Neuronal stem cell (in vitro differentiated cells): ENCODE measurements at regions not wholly inside any gene's neighbourhood (a gene's known extent, or its start where the extent isn't known, plus 50 kb on each side); places are given as distances from the start of the nearest gene placed in this dataset.

Experiments used
- DNase-seq: peaks from one replicate; pipeline ENCODE4 v3.0.0-alpha.2; 2013; ENCODE audit warnings: low spot score
- H2AFZ ChIP-seq: one replicate; pipeline ENCODE4 v1.6.1; 2013; ENCODE audit warnings: mild to moderate bottlenecking, low read length, inconsistent platforms
- H2AK5ac ChIP-seq: 2 replicates; pipeline ENCODE4 v1.6.1; 2013; ENCODE audit warnings: low read depth, mild to moderate bottlenecking, inconsistent platforms, low read length, moderate library complexity, mixed read lengths
- H2BK120ac ChIP-seq: 2 replicates; pipeline ENCODE4 v1.6.1; 2013; ENCODE audit warnings: low read depth, mild to moderate bottlenecking, inconsistent platforms, low read length, moderate library complexity, mixed read lengths
- H2BK12ac ChIP-seq: one replicate; pipeline ENCODE4 v1.6.1; 2013; ENCODE audit warnings: low read length, inconsistent platforms
- H2BK15ac ChIP-seq: 2 replicates; pipeline ENCODE4 v1.6.1; 2013; ENCODE audit warnings: mild to moderate bottlenecking, low read length, inconsistent platforms, mixed read lengths
- H2BK5ac ChIP-seq: one replicate; pipeline ENCODE4 v1.6.1; 2013; ENCODE audit warnings: inconsistent platforms, mild to moderate bottlenecking, low read length, moderate library complexity
- H3K14ac ChIP-seq: one replicate; pipeline ENCODE4 v1.6.1; 2013; ENCODE audit warnings: low read length, inconsistent platforms
- H3K18ac ChIP-seq: 2 replicates; pipeline ENCODE4 v1.6.1; 2013; ENCODE audit warnings: low read length, inconsistent platforms
- H3K23ac ChIP-seq: 2 replicates; pipeline ENCODE4 v1.6.1; 2013; ENCODE audit warnings: low read depth, mild to moderate bottlenecking, mixed read lengths, low read length, inconsistent platforms; ENCODE audit not compliant: poor library complexity
- H3K27ac ChIP-seq: replicated peaks from 3 replicates; pipeline ENCODE4 v1.5.1; 2013; ENCODE audit warnings: low read length, inconsistent platforms
- H3K27me3 ChIP-seq, 3 experiments: 2 replicates each; pipeline ENCODE4 v1.6.1; 2013; ENCODE audit warnings: low read length in 3 of 3, mild to moderate bottlenecking in 2 of 3, inconsistent platforms in 1 of 3, low read depth in 1 of 3, mixed read lengths in 1 of 3, moderate library complexity in 1 of 3; ENCODE audit not compliant: control insufficient read depth in 3 of 3, insufficient read depth in 3 of 3
- H3K36me3 ChIP-seq, 2 donors: replicated peaks in 1 of 2; 2 replicates each; pipeline ENCODE4 v1.6.1; 2013; ENCODE audit warnings: low read length in 2 of 2; ENCODE audit not compliant: control insufficient read depth in 2 of 2, insufficient read depth in 2 of 2
- H3K4ac ChIP-seq: 2 replicates; pipeline ENCODE4 v1.6.1; 2013; ENCODE audit warnings: inconsistent platforms, mild to moderate bottlenecking, low read length, moderate library complexity
- H3K4me1 ChIP-seq, 2 donors: 1 replicate in 1 of 2; 2 replicates in 1 of 2; pipeline ENCODE4 v1.6.1; 2013; ENCODE audit warnings: low read length in 2 of 2, low read depth in 1 of 2; ENCODE audit not compliant: control insufficient read depth in 2 of 2, insufficient read depth in 1 of 2
- H3K4me2 ChIP-seq: one replicate; pipeline ENCODE4 v1.6.1; 2013; ENCODE audit warnings: mild to moderate bottlenecking, low read length, inconsistent platforms; ENCODE audit not compliant: insufficient read depth, poor library complexity, severe bottlenecking
- H3K4me3 ChIP-seq, 2 donors: 2 replicates each; pipeline ENCODE4 v1.5.1; 2013; ENCODE audit warnings: low read length in 2 of 2, mild to moderate bottlenecking in 2 of 2, inconsistent platforms in 1 of 2, moderate library complexity in 1 of 2
- H3K79me1 ChIP-seq: one replicate; pipeline ENCODE4 v1.6.1; 2013; ENCODE audit warnings: low read depth, mild to moderate bottlenecking, inconsistent platforms, low read length, moderate library complexity
- H3K9ac ChIP-seq: one replicate; pipeline ENCODE4 v1.6.1; 2013; ENCODE audit warnings: mild to moderate bottlenecking, low read depth, low read length, inconsistent platforms; ENCODE audit not compliant: poor library complexity
- H3K9me3 ChIP-seq, 2 donors: replicated peaks in 1 of 2; 2 replicates each; pipeline versions ENCODE3 to v1.6.1; 2013; ENCODE audit warnings: low read length in 2 of 2, mild to moderate bottlenecking in 2 of 2, inconsistent platforms in 1 of 2, low read depth in 1 of 2, mixed read lengths in 1 of 2, moderate library complexity in 1 of 2; ENCODE audit not compliant: control insufficient read depth in 2 of 2, insufficient read depth in 1 of 2
- H4K8ac ChIP-seq: one replicate; pipeline ENCODE4 v1.6.1; 2013; ENCODE audit warnings: low read depth, mild to moderate bottlenecking, inconsistent platforms, low read length, moderate library complexity
- H4K91ac ChIP-seq: one replicate; pipeline ENCODE4 v1.6.1; 2013; ENCODE audit warnings: low read length, low read depth, mild to moderate bottlenecking, inconsistent platforms; ENCODE audit not compliant: poor library complexity
- WGBS, 2 donors: extraction: QIAGEN DNeasy Blood & Tissue Kit; methylation state at CpG; one replicate each; pipeline ENCODE4 v1.1.7; 2013; ENCODE audit warnings: missing lambda C conversion rate in 2 of 2, mixed read lengths in 1 of 2; ENCODE audit not compliant: insufficient read length in 2 of 2, insufficient replicate concordance in 1 of 2; ENCODE audit errors: extremely low coverage in 2 of 2; 5-methylcytosine and 5-hydroxymethylcytosine counted together

DNA sequence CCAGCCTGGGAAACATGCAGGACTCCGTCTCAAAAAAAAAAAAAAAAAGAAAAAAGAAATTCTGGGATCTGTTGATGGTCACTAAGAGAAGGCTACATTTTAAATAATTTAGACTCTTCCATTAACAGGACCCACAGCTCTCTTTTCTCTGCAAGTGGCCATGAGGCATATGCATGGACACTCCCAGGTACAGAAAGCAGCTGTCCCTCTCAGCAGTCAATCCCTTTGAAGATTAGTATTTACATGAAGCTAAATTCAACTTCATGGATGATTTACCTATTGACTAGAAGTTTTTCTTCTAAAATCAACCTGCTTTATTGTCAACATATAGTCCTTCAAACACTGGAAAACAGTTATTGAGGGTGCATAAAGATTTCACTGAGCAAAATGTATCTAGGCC lies 139.9 kb downstream of the CPEB2 start:
- H3K14ac ChIP-seq: no peak overlapping the region
- H3K4me3 ChIP-seq: no peak overlapping the region
- H2BK5ac ChIP-seq: no peak overlapping the region
- no peak overlapping the region for H2AFZ ChIP-seq
- H3K36me3 ChIP-seq: no peaks in the 10 kb centered on the region
- no peaks in the 10 kb centered on the region for H3K9me3 ChIP-seq
- H2BK120ac ChIP-seq: no peak overlapping the region
- peaks cover 0 to 3% (median 0%) of the 10 kb centered on the region in 3 experiments for H3K27me3 ChIP-seq
- no peak overlapping the region for H3K9ac ChIP-seq
- H4K91ac ChIP-seq: no peak overlapping the region
- DNase-seq: no peak
- H3K4me1 ChIP-seq: peaks cover 0 to 2% of the 10 kb centered on the region in 2 donors
- H3K23ac ChIP-seq: no peak overlapping the region
- no peak overlapping the region for H2BK12ac ChIP-seq
- no peaks in the 10 kb centered on the region for H3K79me1 ChIP-seq
- H3K4ac ChIP-seq: no peak overlapping the region
- H3K18ac ChIP-seq: no peak overlapping the region
- H4K8ac ChIP-seq: no peak overlapping the region
- H3K4me2 ChIP-seq: no peak overlapping the region
- no CpG with 5 or more reads among the region's 1 CpG for WGBS, 2 donors
- no peak overlapping the region for H3K27ac ChIP-seq
- H2AK5ac ChIP-seq: no peak overlapping the region
- no peak overlapping the region for H2BK15ac ChIP-seq

GRCh38 chr4:15143551-15143950 lies 141.3 kb downstream of the CPEB2 start:
- Histone ChIP-seq H3K14ac (no peak overlapping the region), H2BK120ac (no peak overlapping the region), H4K91ac (no peak overlapping the region), H3K9ac (no peak overlapping the region), H3K36me3 (no peaks in the 10 kb centered on the region), H2BK15ac (no peak overlapping the region), H3K4me2 (no peak overlapping the region), H3K27ac (no peak overlapping the region), H2AK5ac (no peak overlapping the region), H3K23ac (no peak overlapping the region), H3K9me3 (no peaks in the 10 kb centered on the region), H3K4me1 (peaks cover 2 to 9% of the 10 kb centered on the region in 2 donors), H2AFZ (no peak overlapping the region), H2BK5ac (no peak overlapping the region), H3K4ac (no peak overlapping the region), H3K27me3 (peaks cover 0 to 3% (median 0%) of the 10 kb centered on the region in 3 experiments), H4K8ac (no peak overlapping the region), H3K18ac (no peak overlapping the region), H2BK12ac (no peak overlapping the region), H3K79me1 (no peaks in the 10 kb centered on the region), H3K4me3 (no peak overlapping the region)
- no peak for DNase-seq
- no CpG with 5 or more reads among the region's 2 CpGs for WGBS, 2 donors

DNA sequence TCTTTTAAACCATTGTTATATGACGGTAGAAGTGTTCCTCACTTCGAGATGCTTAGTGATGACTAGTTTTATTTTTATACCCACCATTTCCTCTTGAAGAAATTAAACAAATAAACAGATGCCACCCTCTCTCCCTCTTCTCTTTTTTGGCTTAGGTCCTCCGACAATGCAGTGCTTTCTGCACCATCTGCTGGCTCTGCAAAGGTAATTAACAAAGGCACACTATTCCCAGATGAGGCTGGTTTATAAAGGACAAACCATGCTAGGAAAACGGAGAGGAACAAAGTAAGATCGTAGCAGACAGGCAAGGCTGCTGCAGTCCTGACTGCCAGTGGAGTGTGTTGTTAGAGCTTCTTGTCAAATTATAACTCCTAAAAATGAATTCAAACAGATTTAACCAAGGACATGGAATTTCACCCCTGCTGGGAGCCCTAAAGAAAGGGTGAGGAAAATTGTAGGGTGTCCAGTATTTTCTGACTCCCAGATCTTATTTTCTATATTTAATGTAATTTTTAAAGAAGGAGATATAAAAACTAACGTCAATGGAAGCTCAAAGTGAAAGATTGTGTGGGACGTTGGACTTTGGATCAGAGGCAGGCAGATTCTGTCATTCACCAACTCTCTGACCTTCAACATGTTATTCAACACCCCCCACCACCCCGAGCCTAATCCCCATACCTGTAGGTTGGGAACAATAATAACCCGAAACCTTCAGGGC lies 142.1 kb downstream of the CPEB2 start:
- no peak overlapping the region for H3K14ac ChIP-seq
- no peaks in the 10 kb centered on the region for H3K9me3 ChIP-seq
- H3K4me2 ChIP-seq: no peak overlapping the region
- no peak overlapping the region for H3K18ac ChIP-seq
- no peak overlapping the region for H3K27ac ChIP-seq
- no peak for DNase-seq
- no peak overlapping the region for H2AK5ac ChIP-seq
- H2BK5ac ChIP-seq: no peak overlapping the region
- no peak overlapping the region for H3K4ac ChIP-seq
- H4K8ac ChIP-seq: no peak overlapping the region
- no peak overlapping the region for H2BK120ac ChIP-seq
- no peak overlapping the region for H3K9ac ChIP-seq
- H3K27me3 ChIP-seq: peaks cover 0 to 3% (median 0%) of the 10 kb centered on the region in 3 experiments
- no peak overlapping the region for H3K23ac ChIP-seq
- no peak overlapping the region for H2BK15ac ChIP-seq
- H3K79me1 ChIP-seq: no peaks in the 10 kb centered on the region
- H3K4me1 ChIP-seq: peaks cover 7 to 12% of the 10 kb centered on the region in 2 donors
- no peaks in the 10 kb centered on the region for H3K36me3 ChIP-seq
- H2BK12ac ChIP-seq: no peak overlapping the region
- no CpG with 5 or more reads among the region's 9 CpGs for WGBS, 2 donors
- H3K4me3 ChIP-seq: no peak overlapping the region
- no peak overlapping the region for H2AFZ ChIP-seq
- no peak overlapping the region for H4K91ac ChIP-seq

- Histone ChIP-seq H3K9me3 (no peaks in the 10 kb centered on the region), H2BK120ac (no peak overlapping the region), H2BK12ac (no peak overlapping the region), H3K4me3 (no peak overlapping the region), H3K27ac (no peak overlapping the region), H3K18ac (no peak overlapping the region), H3K23ac (no peak overlapping the region), H2AFZ (no peak overlapping the region), H3K9ac (no peak overlapping the region), H3K4me2 (no peak overlapping the region), H3K4me1 (peaks cover 8 to 12% of the 10 kb centered on the region in 2 donors), H2AK5ac (no peak overlapping the region), H2BK5ac (no peak overlapping the region), H3K36me3 (no peaks in the 10 kb centered on the region), H4K91ac (no peak overlapping the region), H2BK15ac (no peak overlapping the region), H4K8ac (no peak overlapping the region), H3K4ac (no peak overlapping the region), H3K14ac (no peak overlapping the region), H3K79me1 (no peaks in the 10 kb centered on the region), H3K27me3 (peaks cover 0 to 3% (median 0%) of the 10 kb centered on the region in 3 experiments)
- DNase-seq: no peak
- whole genome bisulfite sequencing, 2 donors: no CpG with 5 or more reads among the region's 7 CpGs
These were observed 142.7 kb downstream of the CPEB2 start for GRCh38 chr4:15144967-15145295.
